HEK293 (cell line): ENCODE measurements at regions not wholly inside any gene's neighbourhood (a gene's known extent, or its start where the extent isn't known, plus 50 kb on each side); places are given as distances from the start of the nearest gene placed in this dataset.

Experiments used
- CTCF ChIA-PET: fragments of 350-600 bp; formaldehyde crosslinking; extraction: SDS; loops from one replicate; lab custom pipeline; 2021; ENCODE audit warnings: antibody characterized with exemption; lab: Yijun Ruan, JAX
- POLR2A ChIA-PET: fragments of 300-600 bp; formaldehyde crosslinking; extraction: SDS; loops from one replicate; lab custom pipeline; 2020; ENCODE audit warnings: antibody characterized with exemption, inconsistent platforms; lab: Yijun Ruan, JAX
- H3K27ac ChIP-seq: fragments of 200-500 bp; sonication (Bioruptor generic); 2 replicates; pipeline ENCODE4 v1.5.1; 2014; ENCODE audit warnings: low read depth, low read length, control low read depth, inconsistent platforms; ENCODE audit errors: extremely low read depth
- H3K36me3 ChIP-seq, 2 experiments: fragments of 200-500 bp in 1 of 2; sonication (Bioruptor generic) in 1 of 2; 1 replicate in 1 of 2; 2 replicates in 1 of 2; pipeline ENCODE4 v1.5.1; 2014 to 2017; ENCODE audit warnings: inconsistent platforms in 2 of 2, low read length in 2 of 2; ENCODE audit not compliant: control insufficient read depth in 2 of 2, insufficient read depth in 1 of 2
- H3K4me1 ChIP-seq: fragments of 200-500 bp; sonication (Bioruptor generic); 2 replicates; pipeline ENCODE4 v1.5.1; 2014; ENCODE audit warnings: mild to moderate bottlenecking, low read length, inconsistent platforms; ENCODE audit not compliant: control insufficient read depth, insufficient read depth
- H3K4me3 ChIP-seq: 2 replicates; pipeline ENCODE4 v1.5.1; 2011; ENCODE audit warnings: low read depth, mild to moderate bottlenecking, control low read depth, low read length, moderate library complexity
- H3K9me3 ChIP-seq: fragments of 200-500 bp; sonication (Bioruptor generic); 2 replicates; pipeline ENCODE4 v1.5.1; 2014; ENCODE audit warnings: low read depth, low read length, inconsistent platforms; ENCODE audit not compliant: control insufficient read depth, insufficient read depth
- GLIS2 ChIP-seq: fragments of 450-650 bp; formaldehyde crosslinking; IDR thresholded peaks from 2 replicates; pipeline ENCODE4 v1.5.1; 2016; ENCODE audit warnings: missing biosample characterization, missing genetic modification characterization
- HOXA7 ChIP-seq: sonication (generic); formaldehyde crosslinking; IDR thresholded peaks from 2 replicates; pipeline ENCODE4 v1.8.1; 2022; ENCODE audit warnings: missing genetic modification reagents, borderline replicate concordance
- KLF10 ChIP-seq: fragments of 450-650 bp; IDR thresholded peaks from 2 replicates; pipeline ENCODE4 v1.5.1; 2018; ENCODE audit warnings: missing biosample characterization, mild to moderate bottlenecking, missing genetic modification characterization
- KLF8 ChIP-seq: fragments of 450-650 bp; formaldehyde crosslinking; IDR thresholded peaks from 2 replicates; pipeline ENCODE4 v1.5.1; 2016; ENCODE audit warnings: missing biosample characterization, missing genetic modification characterization
- MEIS1 ChIP-seq: sonication (generic); formaldehyde crosslinking; IDR thresholded peaks from 2 replicates; pipeline ENCODE4 v1.8.1; 2022; ENCODE audit warnings: missing genetic modification reagents, mild to moderate bottlenecking, borderline replicate concordance
- MYNN ChIP-seq: fragments of 450-650 bp; formaldehyde crosslinking; IDR thresholded peaks from 2 replicates; pipeline ENCODE4 v1.5.1; 2016; ENCODE audit warnings: missing biosample characterization, missing genetic modification characterization, borderline replicate concordance
- REPIN1 ChIP-seq: fragments of 450-650 bp; formaldehyde crosslinking; IDR thresholded peaks from 2 replicates; pipeline ENCODE4 v1.5.1; 2017; ENCODE audit warnings: missing biosample characterization, missing genetic modification characterization, low read depth
- SETDB1 ChIP-seq: IDR thresholded peaks from one replicate; pipeline ENCODE4 v1.6.1; 2017; ENCODE audit warnings: mild to moderate bottlenecking, low read length, moderate library complexity, mixed read lengths; ENCODE audit not compliant: insufficient read length
- SP7 ChIP-seq: fragments of 450-650 bp; formaldehyde crosslinking; IDR thresholded peaks from 2 replicates; pipeline ENCODE4 v1.5.1; 2016; ENCODE audit warnings: missing biosample characterization, missing genetic modification characterization
- TCF7L2 ChIP-seq: IDR thresholded peaks from 2 replicates; pipeline ENCODE4 v1.6.1; 2011; ENCODE audit warnings: low read depth, mild to moderate bottlenecking, inconsistent platforms, low read length, moderate library complexity, borderline replicate concordance
- ZIC2 ChIP-seq: fragments of 450-650 bp; formaldehyde crosslinking; IDR thresholded peaks from 2 replicates; pipeline ENCODE4 v1.5.1; 2016; ENCODE audit warnings: missing biosample characterization, missing genetic modification characterization
- ZNF169 ChIP-seq: fragments of 450-650 bp; formaldehyde crosslinking; IDR thresholded peaks from 2 replicates; pipeline ENCODE4 v1.5.1; 2016; ENCODE audit warnings: missing biosample characterization, missing genetic modification characterization
- ZNF404 ChIP-seq: fragments of 450-650 bp; formaldehyde crosslinking; IDR thresholded peaks from 2 replicates; pipeline ENCODE4 v1.5.1; 2017; ENCODE audit warnings: missing biosample characterization, missing genetic modification characterization
- ZNF510 ChIP-seq: fragments of 450-650 bp; formaldehyde crosslinking; IDR thresholded peaks from 2 replicates; pipeline ENCODE4 v1.5.1; 2018; ENCODE audit warnings: mild to moderate bottlenecking, missing genetic modification characterization, missing biosample characterization; ENCODE audit not compliant: insufficient replicate concordance
- ZNF561 ChIP-seq: fragments of 450-650 bp; IDR thresholded peaks from 2 replicates; pipeline ENCODE4 v1.5.1; 2018; ENCODE audit warnings: missing biosample characterization, missing genetic modification characterization, borderline replicate concordance
- ZNF654 ChIP-seq: fragments of 450-650 bp; formaldehyde crosslinking; IDR thresholded peaks from 2 replicates; pipeline ENCODE4 v1.5.1; 2016; ENCODE audit warnings: low read depth, missing biosample characterization, missing genetic modification characterization
- ZNF692 ChIP-seq: fragments of 450-650 bp; formaldehyde crosslinking; IDR thresholded peaks from 2 replicates; pipeline ENCODE4 v1.5.1; 2016; ENCODE audit warnings: missing biosample characterization, missing genetic modification characterization
- TF ChIP-seq, protein P1 (sequence below): fragments of 450-650 bp; formaldehyde crosslinking; optimal IDR thresholded peaks from 2 replicates; pipeline ENCODE3; 2016; ENCODE audit warnings: missing biosample characterization, mild to moderate bottlenecking, missing genetic modification characterization
- TF ChIP-seq, protein P2 (sequence below): fragments of 450-650 bp; formaldehyde crosslinking; IDR thresholded peaks from 2 replicates; pipeline ENCODE4 v1.5.1; 2016; ENCODE audit warnings: missing biosample characterization, missing genetic modification characterization
- TF ChIP-seq, protein P3 (sequence below): fragments of 450-650 bp; formaldehyde crosslinking; IDR thresholded peaks from 2 replicates; pipeline ENCODE4 v1.5.1; 2017; ENCODE audit warnings: missing biosample characterization, missing genetic modification characterization
- TF ChIP-seq, protein P4 (sequence below): fragments of 450-650 bp; formaldehyde crosslinking; IDR thresholded peaks from 2 replicates; pipeline ENCODE4 v1.5.1; 2017; ENCODE audit warnings: missing biosample characterization, missing genetic modification characterization

GRCh38 chr7:50214126-50214670, 90.3 kb upstream of the IKZF1 start:
- POLR2A ChIA-PET: no interaction called here
- no peaks in the 10 kb centered on the region for H3K9me3 ChIP-seq
- no peaks in the 10 kb centered on the region for H3K36me3 ChIP-seq
- H3K27ac ChIP-seq: no peak overlapping the region
- CTCF ChIA-PET: interaction anchor here (0.9 to 1.9 kb wide), 3 partner anchors 9 to 160 kb away, joined by 3 to 13 read pairs (median 5); no protein-coding TSS in a partner anchor
- no peak overlapping the region for H3K4me3 ChIP-seq
- TF ChIP-seq MYNN (tag by site-specific recombination) (no peak), MEIS1 (CRISPR knock-in tag) (no peak), HOXA7 (no peak), ZNF654 (tag by site-specific recombination) (no peak), ZNF510 (tag by site-specific recombination) (no peak), SETDB1 (no peak), TCF7L2 (no peak), ZNF561 (no peak), KLF8 (tag by site-specific recombination) (no peak), ZNF169 (tag by site-specific recombination) (no peak), ZNF692 (tag by site-specific recombination) (no peak), REPIN1 (tag by site-specific recombination) (no peak), SP7 (no peak), GLIS2 (tag by site-specific recombination) (no peak), ZNF404 (no peak)
- TF ChIP-seq, protein P1, sequence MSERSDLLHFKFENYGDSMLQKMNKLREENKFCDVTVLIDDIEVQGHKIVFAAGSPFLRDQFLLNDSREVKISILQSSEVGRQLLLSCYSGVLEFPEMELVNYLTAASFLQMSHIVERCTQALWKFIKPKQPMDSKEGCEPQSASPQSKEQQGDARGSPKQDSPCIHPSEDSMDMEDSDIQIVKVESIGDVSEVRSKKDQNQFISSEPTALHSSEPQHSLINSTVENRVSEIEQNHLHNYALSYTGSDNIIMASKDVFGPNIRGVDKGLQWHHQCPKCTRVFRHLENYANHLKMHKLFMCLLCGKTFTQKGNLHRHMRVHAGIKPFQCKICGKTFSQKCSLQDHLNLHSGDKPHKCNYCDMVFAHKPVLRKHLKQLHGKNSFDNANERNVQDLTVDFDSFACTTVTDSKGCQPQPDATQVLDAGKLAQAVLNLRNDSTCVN (tag by site-specific recombination): no peak
- TF ChIP-seq, protein P2, sequence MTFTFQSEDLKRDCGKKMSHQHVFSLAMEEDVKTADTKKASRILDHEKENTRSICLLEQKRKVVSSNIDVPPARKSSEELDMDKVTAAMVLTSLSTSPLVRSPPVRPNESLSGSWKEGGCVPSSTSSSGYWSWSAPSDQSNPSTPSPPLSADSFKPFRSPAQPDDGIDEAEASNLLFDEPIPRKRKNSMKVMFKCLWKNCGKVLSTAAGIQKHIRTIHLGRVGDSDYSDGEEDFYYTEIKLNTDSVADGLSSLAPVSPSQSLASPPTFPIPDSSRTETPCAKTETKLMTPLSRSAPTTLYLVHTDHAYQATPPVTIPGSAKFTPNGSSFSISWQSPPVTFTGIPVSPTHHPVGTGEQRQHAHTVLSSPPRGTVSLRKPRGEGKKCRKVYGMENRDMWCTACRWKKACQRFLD (tag by site-specific recombination): no peak
- TF ChIP-seq, protein P3, sequence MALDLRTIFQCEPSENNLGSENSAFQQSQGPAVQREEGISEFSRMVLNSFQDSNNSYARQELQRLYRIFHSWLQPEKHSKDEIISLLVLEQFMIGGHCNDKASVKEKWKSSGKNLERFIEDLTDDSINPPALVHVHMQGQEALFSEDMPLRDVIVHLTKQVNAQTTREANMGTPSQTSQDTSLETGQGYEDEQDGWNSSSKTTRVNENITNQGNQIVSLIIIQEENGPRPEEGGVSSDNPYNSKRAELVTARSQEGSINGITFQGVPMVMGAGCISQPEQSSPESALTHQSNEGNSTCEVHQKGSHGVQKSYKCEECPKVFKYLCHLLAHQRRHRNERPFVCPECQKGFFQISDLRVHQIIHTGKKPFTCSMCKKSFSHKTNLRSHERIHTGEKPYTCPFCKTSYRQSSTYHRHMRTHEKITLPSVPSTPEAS (tag by site-specific recombination): no peak
- H3K4me1 ChIP-seq: no peaks in the 10 kb centered on the region

DNA sequence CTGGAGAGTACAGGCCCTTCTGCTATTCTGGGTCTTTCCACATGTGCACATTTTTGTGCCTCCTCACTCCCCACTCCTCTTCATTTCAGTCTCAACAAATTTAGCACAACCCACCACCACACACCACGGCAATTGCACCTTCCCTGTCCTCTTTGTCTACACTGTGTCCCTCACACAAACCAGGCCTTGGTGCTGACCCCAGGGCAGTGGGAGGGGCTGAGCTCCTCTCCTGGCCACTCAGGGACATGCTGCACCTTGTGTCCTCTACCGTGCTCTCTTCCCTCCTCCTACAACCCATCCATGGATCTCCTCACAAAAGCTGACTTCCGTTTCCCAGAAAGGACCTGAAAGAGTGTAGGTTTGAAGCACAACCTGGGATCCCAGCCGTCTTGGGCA, 90.9 kb upstream of the IKZF1 start:
- H3K27ac ChIP-seq: no peak overlapping the region
- no peaks in the 10 kb centered on the region for H3K4me1 ChIP-seq
- POLR2A ChIA-PET: no interaction called here
- H3K9me3 ChIP-seq: no peaks in the 10 kb centered on the region
- H3K4me3 ChIP-seq: no peak overlapping the region
- CTCF ChIA-PET: interaction anchor here (0.9 to 1.9 kb wide), 3 partner anchors 8 to 159 kb away, joined by 3 to 13 read pairs (median 5); no protein-coding TSS in a partner anchor
- TF ChIP-seq ZIC2 (no peak), ZNF169 (tag by site-specific recombination) (no peak), KLF10 (tag by site-specific recombination) (no peak)
- TF ChIP-seq, protein P4, sequence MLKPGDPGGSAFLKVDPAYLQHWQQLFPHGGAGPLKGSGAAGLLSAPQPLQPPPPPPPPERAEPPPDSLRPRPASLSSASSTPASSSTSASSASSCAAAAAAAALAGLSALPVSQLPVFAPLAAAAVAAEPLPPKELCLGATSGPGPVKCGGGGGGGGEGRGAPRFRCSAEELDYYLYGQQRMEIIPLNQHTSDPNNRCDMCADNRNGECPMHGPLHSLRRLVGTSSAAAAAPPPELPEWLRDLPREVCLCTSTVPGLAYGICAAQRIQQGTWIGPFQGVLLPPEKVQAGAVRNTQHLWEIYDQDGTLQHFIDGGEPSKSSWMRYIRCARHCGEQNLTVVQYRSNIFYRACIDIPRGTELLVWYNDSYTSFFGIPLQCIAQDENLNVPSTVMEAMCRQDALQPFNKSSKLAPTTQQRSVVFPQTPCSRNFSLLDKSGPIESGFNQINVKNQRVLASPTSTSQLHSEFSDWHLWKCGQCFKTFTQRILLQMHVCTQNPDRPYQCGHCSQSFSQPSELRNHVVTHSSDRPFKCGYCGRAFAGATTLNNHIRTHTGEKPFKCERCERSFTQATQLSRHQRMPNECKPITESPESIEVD (tag by site-specific recombination): no peak
- no peaks in the 10 kb centered on the region for H3K36me3 ChIP-seq
